GM13976 (cell line): ENCODE measurements at regions not wholly inside any gene's neighbourhood (a gene's known extent, or its start where the extent isn't known, plus 50 kb on each side); places are given as distances from the start of the nearest gene placed in this dataset.

Source experiments
- DNase-seq: peaks from one replicate; pipeline ENCODE4 v3.0.0; 2012; ENCODE audit warnings: low spot score
- in situ Hi-C: fragments of 300-500 bp; cut with MboI; formaldehyde crosslinking; loops from one replicate; pipeline ENCODE4 v1.12.0; 2022; ENCODE audit warnings: low sequenced_read_pairs, mixed read lengths, inconsistent platforms; ENCODE audit not compliant: unreplicated experiment
- TF ChIP-seq, protein P1 (sequence below): IDR thresholded peaks from 2 replicates; pipeline ENCODE4 v1.5.1; 2012; ENCODE audit warnings: borderline replicate concordance, mild to moderate bottlenecking; ENCODE audit not compliant: insufficient read depth; ENCODE audit errors: extremely low read depth, missing control alignments, control extremely low read depth

- in situ Hi-C loops, result loop anchor here (25.0 kb wide), 1 partner anchor 1552 kb away; no protein-coding TSS in a partner anchor
- no peak for DNase-seq
- TF ChIP-seq, protein P1, sequence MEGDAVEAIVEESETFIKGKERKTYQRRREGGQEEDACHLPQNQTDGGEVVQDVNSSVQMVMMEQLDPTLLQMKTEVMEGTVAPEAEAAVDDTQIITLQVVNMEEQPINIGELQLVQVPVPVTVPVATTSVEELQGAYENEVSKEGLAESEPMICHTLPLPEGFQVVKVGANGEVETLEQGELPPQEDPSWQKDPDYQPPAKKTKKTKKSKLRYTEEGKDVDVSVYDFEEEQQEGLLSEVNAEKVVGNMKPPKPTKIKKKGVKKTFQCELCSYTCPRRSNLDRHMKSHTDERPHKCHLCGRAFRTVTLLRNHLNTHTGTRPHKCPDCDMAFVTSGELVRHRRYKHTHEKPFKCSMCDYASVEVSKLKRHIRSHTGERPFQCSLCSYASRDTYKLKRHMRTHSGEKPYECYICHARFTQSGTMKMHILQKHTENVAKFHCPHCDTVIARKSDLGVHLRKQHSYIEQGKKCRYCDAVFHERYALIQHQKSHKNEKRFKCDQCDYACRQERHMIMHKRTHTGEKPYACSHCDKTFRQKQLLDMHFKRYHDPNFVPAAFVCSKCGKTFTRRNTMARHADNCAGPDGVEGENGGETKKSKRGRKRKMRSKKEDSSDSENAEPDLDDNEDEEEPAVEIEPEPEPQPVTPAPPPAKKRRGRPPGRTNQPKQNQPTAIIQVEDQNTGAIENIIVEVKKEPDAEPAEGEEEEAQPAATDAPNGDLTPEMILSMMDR, result no peak
Measured at GRCh38 chr2:59034837-59035236, 793.7 kb upstream of the FANCL start.

GRCh38 chr2:59034106-59034505 is 793.0 kb upstream of the FANCL start:
- DNase-seq, result no peak
- in situ Hi-C loops, result loop anchor here (25.0 kb wide), 1 partner anchor 1553 kb away; no protein-coding TSS in a partner anchor
- TF ChIP-seq, protein P1, result no peak

- no peak for DNase-seq
- TF ChIP-seq, protein P1, result no peak
- in situ Hi-C loops, result loop anchor here (25.0 kb wide), 1 partner anchor 1554 kb away; no protein-coding TSS in a partner anchor
Measured at GRCh38 chr2:59033661-59034060, 792.5 kb upstream of the FANCL start.

DNA sequence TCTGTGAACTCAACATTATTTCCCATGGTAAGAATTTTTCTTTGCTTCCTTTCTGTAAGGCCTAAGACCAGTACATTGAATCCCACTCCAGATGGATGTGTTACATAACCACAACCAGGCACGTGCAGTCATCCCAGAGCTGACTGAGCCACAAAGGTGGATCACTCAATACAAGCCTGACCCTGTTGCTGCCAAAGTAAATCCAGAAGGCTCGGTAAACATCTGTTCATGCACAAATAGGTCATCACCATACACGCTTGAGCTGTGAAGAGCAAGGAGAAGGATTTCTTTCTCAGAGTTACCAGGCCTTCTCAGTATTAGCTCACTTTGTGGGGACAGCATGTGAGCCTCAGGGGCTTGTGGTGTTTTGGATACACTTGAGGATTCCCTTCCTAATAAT is 791.4 kb upstream of the FANCL start:
- DNase-seq, result no peak
- in situ Hi-C loops, result loop anchor here (25.0 kb wide), 1 partner anchor 1555 kb away; no protein-coding TSS in a partner anchor
- TF ChIP-seq, protein P1, result no peak

DNA sequence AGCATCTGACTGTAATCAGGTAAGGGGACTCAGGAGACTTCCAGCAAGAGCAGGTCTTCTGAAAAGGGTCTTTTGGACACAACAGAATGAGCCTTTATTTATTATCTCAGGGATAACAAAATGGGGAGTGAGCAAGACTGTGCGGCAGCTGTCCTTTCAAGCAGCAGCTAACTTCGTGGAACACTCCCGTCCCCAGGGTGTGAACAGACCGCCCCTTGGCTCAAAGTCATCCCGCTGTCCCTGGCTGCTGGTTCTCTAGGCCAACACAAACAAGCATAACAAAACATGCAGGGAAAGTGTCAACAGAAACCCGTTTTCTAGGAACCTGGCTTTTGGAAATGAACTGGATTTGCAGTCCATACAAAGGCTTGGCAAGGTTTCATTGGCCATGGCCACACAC is 787.9 kb upstream of the FANCL start:
- DNase-seq, result no peak
- in situ Hi-C loops, result loop anchor here (25.0 kb wide), 1 partner anchor 1558 kb away; no protein-coding TSS in a partner anchor
- TF ChIP-seq, protein P1, result no peak

DNA sequence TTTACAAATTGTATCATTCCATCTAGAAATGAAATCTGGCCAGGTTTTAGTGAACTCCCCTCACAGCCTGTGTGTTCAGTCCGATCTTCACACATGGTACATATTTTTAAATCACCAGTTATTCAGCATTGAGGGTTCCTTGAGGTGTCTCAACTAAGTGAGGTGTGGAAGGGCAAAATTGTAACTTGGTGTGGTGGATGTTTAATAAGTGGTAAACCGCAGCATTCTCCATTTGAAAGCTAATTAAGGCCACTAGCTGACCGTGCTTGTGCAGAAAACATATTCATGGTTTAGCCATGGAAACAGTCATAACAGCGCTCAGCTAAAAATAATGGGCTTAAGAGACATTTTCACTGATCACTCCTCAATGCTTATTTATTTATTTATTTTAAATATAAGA is 786.2 kb upstream of the FANCL start:
- DNase-seq, result no peak
- TF ChIP-seq, protein P1, result no peak
- in situ Hi-C loops, result loop anchor here (25.0 kb wide), 1 partner anchor 1560 kb away; no protein-coding TSS in a partner anchor
